Adrenal gland (tissue), 5 donors: ENCODE measurements at regions not wholly inside any gene's neighbourhood (a gene's known extent, or its start where the extent isn't known, plus 50 kb on each side); places are given as distances from the start of the nearest gene placed in this dataset.

Experiments
- CTCF ChIP-seq, 6 experiments: fragments of 450-650 bp in 4 of 6; fragments of 200-600 bp in 2 of 6; sonication (generic) in 1 of 6; IDR thresholded peaks; 1 replicate in 5 of 6; 2 replicates in 1 of 6; pipeline versions ENCODE4 v1.5.1 to v1.8.0; 2016 to 2021; ENCODE audit warnings: antibody characterized with exemption in 6 of 6, mild to moderate bottlenecking in 2 of 6, moderate library complexity in 1 of 6
- POLR2A ChIP-seq, 2 donors: fragments of 450-650 bp; IDR thresholded peaks; one replicate each; pipeline ENCODE4 v1.6.1; 2017; ENCODE audit warnings: antibody characterized with exemption in 2 of 2, mild to moderate bottlenecking in 2 of 2, moderate library complexity in 1 of 2
- donor health status: DM: no; HTN: no; CAD: no.

- TF ChIP-seq POLR2A (IDR thresholded peaks at IDR 0.05) (no peak), CTCF (IDR thresholded peaks at IDR 0.05) (no peak)
These were observed 101.1 kb upstream of the POGK start for GRCh38 chr1:166738140-166738539.
